GM19043 (cell line): ENCODE measurements at regions not wholly inside any gene's neighbourhood (a gene's known extent, or its start where the extent isn't known, plus 50 kb on each side); places are given as distances from the start of the nearest gene placed in this dataset.

Experiments
- ATAC-seq: cut with Tn5 transposase; IDR thresholded peaks from one replicate; pipeline ENCODE4 v1.9.1; 2021; ENCODE audit warnings: low read depth; ENCODE audit not compliant: unreplicated experiment

DNA sequence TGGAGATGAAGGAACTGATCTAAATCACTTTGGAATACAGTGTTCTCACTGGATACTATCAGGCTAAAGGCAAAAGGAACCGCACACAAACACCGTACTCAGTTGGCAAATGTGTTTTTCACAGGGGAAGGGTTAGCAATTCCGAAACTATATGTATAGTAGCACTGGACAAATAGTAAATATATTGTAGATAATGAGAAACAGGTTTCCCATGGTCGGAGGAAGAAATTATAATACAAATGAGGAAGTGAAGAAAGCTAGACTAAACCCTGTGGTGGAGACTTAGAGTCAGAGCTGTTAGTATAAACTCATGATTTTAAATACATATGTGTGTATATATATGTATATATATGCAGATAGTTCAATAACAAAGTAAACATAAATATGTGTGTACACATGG, 414.1 kb upstream of the SALL1 start:
- ATAC-seq: peak; percentile 60

DNA sequence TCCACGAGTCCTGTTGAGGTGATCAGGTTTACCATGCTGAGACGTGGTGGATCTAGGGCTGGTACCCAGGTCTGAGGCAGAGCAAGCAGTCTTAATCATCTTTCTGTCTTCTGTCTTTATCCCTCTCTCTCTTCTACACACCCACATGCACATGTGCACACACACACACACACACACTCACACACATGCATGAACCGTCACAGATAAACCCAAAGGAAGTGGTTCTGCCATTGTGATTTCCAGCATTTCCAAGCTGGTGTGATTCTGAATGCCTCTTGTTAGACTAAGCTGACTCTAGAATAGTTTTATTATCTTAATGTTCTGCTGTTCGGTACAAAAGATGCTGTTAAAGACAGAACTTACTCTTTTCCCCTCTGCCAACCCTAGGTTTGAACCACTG, 411.8 kb upstream of the SALL1 start:
- ATAC-seq: no peak

DNA sequence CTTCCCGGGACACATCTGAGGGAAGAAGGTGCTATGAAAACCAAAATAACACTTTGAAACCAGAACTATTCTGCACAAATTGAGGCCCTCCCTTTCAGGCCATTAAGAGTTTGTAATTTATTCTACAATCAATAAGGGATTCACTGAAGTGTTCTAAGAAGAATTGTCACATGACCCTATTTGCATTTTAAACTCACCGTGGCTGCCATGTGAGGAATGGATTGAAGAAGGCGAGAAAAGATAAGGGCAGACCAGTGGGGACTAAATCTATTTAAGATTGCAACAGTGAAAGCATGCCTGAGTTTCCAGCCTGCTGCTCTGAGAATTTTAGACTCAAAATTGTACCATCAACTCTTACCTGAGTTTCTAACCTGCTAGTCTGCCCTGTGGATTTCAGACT, 408.8 kb upstream of the SALL1 start:
- no peak for ATAC-seq

DNA sequence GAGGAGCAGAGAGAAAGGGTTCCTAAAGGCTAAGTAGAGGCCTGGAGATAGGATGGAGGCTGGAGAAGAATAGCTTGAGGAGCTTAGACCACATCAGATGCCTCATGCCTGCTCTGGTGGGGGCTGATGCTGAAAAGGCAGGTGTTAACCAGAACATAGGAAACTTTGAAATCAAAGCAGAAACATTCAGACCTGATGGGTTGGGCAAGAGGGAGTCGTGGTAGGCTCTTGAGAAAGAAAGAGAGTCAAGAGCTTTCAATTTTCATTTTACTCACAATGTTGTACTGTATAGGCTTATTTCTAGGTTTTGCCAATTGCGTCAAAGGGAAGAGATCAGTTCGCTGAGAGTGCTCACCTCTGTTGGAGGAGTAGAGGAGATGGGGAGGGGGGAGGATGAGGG, 406.6 kb upstream of the SALL1 start:
- no peak for ATAC-seq

DNA sequence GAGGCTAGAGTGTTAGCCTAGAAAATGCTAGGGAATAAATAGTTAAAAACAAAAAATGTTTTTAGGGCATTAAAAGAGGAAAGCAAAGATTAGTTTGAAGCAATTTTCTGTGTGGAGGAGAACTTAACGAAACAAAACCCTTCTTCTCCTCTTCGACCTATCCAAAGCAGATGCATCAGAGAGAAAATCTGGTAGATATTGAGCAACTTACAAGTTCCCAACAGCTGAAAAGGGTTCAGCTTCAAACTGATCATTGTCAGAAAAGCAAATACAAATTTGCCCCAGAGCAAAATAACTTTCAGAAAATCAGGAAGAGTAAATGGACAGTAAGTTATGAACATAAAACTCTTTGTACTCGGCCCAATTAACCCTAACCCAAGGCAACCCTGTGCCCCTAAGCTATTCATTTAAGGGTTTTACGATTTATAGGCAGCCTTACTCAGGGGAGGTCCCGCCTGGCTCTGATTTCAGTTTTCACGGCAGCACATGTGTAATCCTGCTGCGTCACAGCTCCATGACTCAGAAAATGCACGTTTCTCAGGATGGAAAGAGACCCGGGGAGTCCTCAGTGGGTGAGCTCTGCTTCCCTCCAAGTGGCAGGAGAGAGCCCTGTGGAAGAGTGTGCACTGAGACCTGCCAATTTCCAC, 405.7 kb upstream of the SALL1 start:
- ATAC-seq: no peak

DNA sequence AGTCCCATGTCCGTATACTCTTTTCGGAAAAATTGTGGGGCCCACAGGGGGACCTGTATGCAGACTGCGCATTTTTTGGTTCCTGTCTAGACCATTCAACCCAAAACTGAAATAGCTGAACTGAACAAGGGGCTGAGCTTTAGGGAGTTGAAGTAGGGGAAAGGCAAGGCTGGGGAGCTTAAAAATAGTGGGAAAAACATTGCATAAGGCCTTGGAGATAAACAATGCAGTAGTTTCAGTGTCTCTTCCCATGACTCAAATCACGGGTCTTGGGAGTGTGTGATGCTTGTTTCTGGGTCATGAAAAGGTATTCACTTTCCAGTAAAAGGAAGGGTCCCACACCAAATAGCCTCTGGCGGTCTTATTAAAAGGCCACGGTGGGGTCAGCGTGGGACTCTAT, 402.8 kb upstream of the SALL1 start:
- no peak for ATAC-seq

DNA sequence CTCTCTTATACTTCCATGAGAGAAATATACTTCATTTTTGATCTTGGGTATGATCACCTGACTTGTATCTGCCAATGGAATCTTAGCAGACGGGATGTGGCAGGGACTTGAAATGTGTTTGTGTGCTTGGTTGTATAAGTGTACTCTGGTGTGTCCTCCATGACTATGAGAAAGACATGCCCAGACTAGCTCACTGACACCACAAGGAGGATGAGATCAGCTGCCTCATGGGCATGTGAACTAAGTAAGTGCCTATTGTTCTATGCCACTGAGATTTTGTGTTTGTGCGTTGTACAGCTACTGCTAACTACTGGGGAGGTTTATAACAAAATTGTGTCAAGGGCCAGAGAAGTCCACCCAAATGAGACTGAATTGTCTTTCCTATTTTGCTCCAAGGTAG, 402.2 kb upstream of the SALL1 start:
- no peak for ATAC-seq

DNA sequence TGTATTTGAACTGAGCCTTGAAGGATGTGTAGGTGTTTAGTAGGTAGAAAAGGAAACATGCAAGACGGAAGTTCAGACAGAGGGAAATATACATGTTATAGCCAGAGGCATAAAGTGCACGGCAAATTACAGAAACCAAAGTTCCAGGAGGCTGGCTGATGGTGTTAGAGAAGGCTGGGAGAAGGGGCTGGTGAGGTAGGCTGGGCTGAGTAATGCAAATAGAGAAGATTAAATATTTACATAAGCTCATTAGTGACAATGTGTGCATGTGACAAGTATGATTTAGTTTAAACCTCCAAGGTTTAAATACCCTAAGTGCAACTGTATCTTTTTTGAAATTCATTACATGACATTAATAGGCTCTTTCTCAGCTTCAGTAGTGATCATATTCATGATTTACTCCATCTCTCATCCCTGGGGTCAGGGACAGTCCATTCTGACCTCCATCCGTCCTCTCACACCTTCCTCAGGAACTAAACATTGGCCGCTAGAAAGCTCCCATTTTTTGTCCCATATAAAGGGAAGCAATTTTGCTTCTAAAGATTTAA, 399.8 kb upstream of the SALL1 start:
- ATAC-seq: no peak

DNA sequence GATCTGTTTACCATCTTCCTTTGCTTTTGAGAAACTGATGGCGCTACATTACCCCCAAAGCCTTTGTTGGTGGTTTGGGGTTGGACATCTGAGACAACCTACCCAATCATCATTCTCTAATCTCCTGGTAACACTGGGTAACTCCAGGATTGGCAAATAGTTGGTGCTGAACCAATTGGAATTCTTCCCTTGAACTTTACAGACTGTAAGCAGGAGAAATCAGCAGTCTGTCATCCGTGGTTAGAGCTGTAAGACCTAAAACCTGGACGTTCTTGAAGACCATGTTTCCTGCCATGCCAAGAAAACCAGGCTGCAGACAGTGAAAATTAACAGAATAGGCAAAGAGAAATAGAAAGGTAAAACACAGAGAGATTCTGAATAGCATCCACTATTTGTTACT, 398.8 kb upstream of the SALL1 start:
- no peak for ATAC-seq

DNA sequence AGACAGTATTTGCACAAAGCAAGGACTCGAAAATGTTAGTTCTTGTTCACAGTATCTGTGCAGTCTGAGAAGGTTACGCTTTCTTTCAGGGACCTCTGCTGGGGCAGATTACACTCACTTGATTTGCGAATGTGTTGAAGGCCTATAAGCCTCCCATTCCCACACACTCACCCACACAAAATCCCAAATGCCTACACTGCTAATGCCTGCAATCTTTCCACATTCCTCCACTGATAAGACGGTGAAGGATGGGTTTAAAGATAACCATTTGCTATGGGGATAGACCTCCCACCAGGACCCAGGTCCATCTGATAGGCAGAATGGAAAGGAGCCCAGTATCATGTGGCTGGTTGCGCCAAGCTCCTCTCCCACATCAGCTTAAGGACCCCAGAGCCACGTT, 394.9 kb upstream of the SALL1 start:
- no peak for ATAC-seq

DNA sequence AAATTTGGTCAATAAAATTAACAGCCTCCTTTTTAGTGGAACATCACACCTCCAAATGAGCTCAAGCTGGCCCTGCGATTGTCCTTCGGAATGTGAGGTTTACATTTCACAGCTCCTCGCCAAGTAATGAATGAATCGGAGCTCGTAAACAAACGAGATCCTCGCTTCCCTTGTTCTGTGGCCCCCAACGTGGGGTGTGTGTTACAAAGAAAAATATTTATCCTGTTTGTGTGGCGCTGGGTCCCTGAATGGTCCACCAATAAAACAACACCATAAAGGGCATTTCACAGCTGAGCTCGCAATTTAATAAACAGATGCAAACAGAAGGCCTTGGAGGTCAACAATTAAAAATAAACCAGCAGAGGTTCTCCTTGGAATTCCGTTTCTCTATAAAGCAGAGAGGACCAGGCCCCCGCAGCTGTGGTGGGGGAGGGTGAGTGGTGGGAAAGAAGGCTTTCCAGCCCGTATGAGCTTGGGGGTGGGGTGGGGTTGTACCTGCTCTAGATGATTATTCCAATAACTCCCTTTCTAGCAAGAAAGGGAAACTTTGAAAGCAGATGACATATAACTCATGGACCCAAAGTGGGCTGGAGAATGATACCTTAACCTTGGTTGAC, 393.9 kb upstream of the SALL1 start:
- no peak for ATAC-seq

DNA sequence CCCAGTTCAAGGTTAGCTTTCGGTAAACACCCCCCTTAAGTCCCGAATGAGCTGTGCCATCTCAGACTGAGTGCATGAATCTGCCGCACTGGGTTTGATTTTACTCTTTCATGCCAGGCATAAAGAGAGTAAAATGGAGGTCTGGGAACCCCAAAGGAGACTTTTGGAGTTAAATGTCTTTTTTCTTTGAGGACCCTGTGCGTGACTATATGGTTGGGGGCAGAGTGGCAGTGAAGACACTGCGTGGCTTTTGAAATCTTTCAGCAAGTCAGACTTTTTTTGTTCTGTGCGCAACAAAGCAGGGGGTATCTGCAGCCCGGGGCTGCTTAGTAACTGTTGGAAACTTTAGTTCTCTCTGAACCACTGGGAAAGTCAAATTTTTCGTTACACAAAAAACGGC, 392.9 kb upstream of the SALL1 start:
- ATAC-seq: no peak

DNA sequence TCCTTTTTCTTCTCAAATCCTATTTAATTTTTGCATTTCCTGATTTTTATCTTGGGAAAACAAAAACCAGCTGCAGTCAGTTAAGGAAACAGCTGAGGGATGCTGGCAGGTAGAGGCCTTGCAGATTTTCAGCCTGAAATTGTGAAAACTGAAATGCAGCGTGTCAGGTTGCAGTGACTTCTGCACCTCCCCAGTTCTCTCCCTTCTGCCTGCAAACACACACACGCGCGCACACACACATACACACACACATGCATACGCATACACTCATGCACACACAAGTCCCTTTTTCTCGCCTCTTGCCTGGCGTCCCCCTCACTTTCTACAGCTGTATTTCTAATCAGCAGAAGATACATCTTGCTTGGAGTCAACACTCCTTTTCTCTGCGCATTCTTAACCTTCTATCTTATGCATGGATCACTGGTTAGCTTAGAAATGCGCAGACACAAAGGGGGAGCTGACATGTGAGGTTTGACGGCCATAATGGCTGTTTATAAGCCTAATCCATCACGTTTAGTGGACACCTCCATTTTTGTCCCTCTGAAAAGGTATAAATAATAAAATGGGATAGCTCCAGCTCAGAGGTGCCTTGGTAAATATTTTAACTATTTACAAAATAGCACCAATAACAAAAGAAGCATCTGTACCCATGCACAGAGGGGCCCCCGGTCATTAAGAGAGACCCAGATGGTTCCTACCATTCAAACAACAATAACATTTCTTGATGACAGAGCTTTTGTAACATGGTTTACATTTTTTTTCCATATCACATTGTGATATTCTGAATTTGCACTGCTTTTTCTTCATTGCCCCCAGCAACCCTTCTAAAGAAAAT, 392.1 kb upstream of the SALL1 start:
- no peak for ATAC-seq

DNA sequence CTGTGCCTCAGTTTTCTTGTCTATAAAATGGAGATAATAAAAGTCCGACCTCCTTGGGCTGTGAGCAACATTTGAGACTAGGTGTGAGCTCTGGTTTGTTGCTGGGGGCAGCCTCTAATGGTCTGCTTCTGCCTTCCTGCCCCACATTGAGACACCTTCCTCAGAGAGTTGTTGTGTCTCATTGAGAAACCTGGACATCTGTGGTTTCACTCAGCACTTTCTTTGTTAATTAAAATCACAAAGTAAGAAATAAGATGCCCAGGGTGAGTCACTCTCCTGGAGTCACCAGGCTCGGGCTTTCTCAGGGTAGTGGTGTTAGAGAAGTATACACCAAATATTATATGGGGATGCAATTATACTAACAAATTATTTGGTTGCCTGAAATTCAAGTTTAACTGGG, 389.2 kb upstream of the SALL1 start:
- ATAC-seq: no peak

DNA sequence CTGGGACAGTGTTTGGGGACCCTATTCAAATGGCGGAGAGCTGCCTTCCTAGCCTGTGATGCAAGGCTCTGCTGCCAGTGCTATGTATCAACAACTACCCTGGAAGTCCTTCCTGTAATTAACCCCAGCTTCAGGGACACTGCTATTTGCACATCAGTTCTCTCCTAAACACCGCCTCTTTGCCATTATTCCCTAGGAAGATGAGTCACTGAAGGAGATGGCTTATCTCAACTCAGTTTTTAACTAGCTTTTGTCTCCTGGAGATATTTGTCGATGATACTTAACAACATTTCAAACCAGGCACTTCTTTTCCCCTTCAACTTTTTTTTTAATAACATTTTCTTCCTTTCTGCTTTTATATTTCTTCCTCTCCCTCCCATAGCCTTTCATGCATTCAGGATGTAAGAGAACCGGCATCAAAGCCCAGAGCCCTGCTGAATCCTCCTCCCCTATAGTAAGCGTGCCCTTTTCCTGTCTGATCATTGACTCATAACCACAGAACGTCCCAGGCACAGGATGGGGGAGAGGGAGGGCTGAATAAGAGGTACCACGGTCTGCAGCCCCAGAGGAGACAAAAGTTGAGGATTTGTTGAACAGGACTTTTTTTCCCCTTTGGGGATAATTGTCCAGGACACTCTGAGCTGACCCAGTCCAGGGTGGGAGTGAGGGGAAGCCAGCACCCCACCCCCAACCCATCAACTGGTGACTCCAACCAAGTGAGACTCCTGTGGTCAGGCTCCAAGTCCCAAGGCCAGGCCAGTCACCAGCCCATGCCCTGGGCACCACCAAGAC, 387.8 kb upstream of the SALL1 start:
- ATAC-seq: no peak

DNA sequence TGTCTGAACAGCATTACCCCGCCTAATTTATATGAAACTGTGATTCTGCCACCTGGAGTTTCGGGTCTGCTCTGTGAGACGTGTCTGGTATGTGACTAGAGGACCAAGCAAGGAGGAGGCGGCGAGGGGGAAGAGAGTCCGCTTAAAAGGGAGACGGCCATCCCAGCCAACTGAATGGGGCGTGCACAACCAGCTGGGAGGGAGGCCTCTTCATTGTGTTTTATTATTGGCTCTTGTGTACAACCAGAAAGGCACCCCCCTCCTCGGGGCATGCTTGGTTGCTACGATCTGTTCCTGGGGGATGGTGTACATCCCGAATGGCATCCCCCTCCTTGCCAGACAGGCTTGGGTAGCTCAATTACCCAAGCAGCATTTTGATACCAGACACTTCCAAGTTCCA, 384.5 kb upstream of the SALL1 start:
- no peak for ATAC-seq

DNA sequence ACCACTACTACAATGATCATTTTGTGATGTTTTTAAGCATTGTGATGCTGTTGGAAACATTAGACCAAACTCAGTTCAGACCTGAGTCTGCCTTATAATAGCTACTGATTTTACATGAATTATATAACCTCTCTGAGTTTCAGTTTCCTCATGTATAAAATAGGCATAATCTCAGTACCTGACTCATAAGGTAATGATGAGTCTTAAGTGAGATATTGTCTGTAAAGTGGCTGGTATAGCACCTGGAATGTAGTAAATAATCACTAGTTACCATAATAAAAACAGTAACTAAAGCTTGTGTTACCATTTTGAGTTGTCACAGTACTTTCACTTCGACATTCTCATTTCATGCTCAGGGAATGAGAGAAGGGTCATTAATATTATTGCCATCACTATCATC, 381.5 kb upstream of the SALL1 start:
- ATAC-seq: no peak

DNA sequence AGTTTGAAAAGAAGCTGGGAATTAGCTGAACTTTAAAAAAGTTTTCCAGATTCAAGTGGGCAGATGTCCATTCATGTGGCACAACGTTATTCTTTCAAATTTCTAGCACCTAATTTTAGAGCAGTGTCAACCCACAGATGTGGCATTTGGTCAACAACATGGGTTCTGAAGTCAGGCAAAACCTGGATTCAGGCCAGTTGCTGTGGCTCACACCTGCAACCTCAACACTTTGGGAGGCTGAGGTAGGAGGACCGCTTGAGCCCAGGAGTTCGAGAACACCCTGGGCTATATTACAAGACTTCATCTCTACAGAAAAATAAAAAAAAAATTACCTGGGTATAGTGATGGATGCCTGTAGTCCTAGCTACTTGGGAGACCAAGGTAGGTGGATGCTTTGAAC, 380.2 kb upstream of the SALL1 start:
- no peak for ATAC-seq

DNA sequence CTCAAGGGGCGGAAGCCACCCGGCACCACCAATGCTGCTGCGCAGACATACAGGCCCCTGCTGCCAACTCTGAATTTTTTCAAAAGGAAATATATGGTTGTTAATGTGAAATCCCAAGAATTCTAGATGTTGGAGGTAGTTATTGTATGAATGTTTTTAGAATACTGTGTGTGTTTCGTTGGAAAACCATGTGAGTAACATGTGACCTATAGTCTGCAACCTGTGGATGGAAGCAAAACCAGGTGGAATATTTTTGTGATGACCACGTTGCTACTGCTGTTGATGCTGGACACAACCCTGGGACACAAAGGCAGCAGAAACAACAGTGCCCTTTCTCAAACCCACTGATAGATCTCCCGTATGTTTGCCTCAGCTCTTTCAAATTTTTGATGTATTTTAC, 376.3 kb upstream of the SALL1 start:
- ATAC-seq: no peak

DNA sequence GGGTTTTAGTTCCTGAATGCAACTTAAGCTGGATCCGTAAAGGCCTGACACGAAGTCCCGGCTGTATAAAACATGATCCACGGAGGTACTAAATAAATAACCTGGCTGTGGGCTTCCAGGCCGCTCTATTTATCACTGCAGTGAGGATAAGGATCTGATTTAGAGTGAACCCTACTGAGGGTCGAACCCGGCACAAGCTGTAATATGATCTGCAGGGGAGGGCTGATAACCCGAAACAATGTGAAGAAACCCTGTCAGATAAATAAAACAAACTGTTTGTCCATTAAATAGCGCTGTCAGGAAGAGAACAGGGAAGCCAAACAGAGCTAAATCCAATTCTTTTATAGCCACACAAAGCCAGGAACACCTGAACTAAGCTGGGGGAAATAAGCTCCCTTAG, 375.6 kb upstream of the SALL1 start:
- no peak for ATAC-seq
